HAP-1 (cell line): ENCODE measurements at regions not wholly inside any gene's neighbourhood (a gene's known extent, or its start where the extent isn't known, plus 50 kb on each side); places are given as distances from the start of the nearest gene placed in this dataset.

Source experiments
- DNase-seq, 2 experiments: peaks; one replicate each; pipeline ENCODE4 v3.0.0-alpha.2; 2016 to 2020; ENCODE audit warnings: low spot score in 2 of 2
- H3K27me3 ChIP-seq: fragments of 250-450 bp; sonication (Bioruptor Pico); 2 replicates; pipeline ENCODE4 v1.5.1; 2020; ENCODE audit warnings: low read depth, mild to moderate bottlenecking, moderate library complexity
- H3K36me3 ChIP-seq: fragments of 250-450 bp; sonication (Bioruptor Pico); replicated peaks from 2 replicates; pipeline ENCODE4 v1.5.1; 2020; ENCODE audit warnings: mild to moderate bottlenecking
- H3K4me1 ChIP-seq: fragments of 250-450 bp; sonication (Bioruptor Pico); 2 replicates; pipeline ENCODE4 v1.5.1; 2020; ENCODE audit warnings: mild to moderate bottlenecking
- H3K4me3 ChIP-seq: fragments of 250-450 bp; sonication (Bioruptor Pico); 2 replicates; pipeline ENCODE4 v1.5.1; 2020; ENCODE audit warnings: mild to moderate bottlenecking, moderate library complexity
- H3K9me3 ChIP-seq: fragments of 250-450 bp; sonication (Bioruptor Pico); 2 replicates; pipeline ENCODE4 v1.5.1; 2020; ENCODE audit warnings: mild to moderate bottlenecking, moderate library complexity
- in situ Hi-C: fragments of 300-500 bp; cut with MboI; formaldehyde crosslinking; loops from 3 replicates; pipeline ENCODE4 v1.14.3; 2020; ENCODE audit warnings: low sequenced_read_pairs, inconsistent platforms, mixed read lengths

GRCh38 chr12:111233786-111234185 lies 135.1 kb downstream of the PHETA1 start:
- Histone ChIP-seq H3K4me1 (no peaks in the 10 kb centered on the region), H3K27me3 (0 out of 2 replicates have a peak, but pooled peaks cover 4% of the 10 kb centered on the region), H3K4me3 (no peak overlapping the region), H3K9me3 (no peaks in the 10 kb centered on the region), H3K36me3 (no peaks in the 10 kb centered on the region)
- DNase-seq, result no peak
- in situ Hi-C loops, result no loop called here

- no peaks in the 10 kb centered on the region for H3K36me3 ChIP-seq
- no peak for DNase-seq
- H3K4me1 ChIP-seq, result no peaks in the 10 kb centered on the region
- H3K4me3 ChIP-seq, result no peak overlapping the region
- no peaks in the 10 kb centered on the region for H3K9me3 ChIP-seq
- in situ Hi-C loops, result no loop called here
- H3K27me3 ChIP-seq, result 0 out of 2 replicates have a peak, but pooled peaks cover 4% of the 10 kb centered on the region
Measured at GRCh38 chr12:111230649-111231048, 138.2 kb downstream of the PHETA1 start.

DNA sequence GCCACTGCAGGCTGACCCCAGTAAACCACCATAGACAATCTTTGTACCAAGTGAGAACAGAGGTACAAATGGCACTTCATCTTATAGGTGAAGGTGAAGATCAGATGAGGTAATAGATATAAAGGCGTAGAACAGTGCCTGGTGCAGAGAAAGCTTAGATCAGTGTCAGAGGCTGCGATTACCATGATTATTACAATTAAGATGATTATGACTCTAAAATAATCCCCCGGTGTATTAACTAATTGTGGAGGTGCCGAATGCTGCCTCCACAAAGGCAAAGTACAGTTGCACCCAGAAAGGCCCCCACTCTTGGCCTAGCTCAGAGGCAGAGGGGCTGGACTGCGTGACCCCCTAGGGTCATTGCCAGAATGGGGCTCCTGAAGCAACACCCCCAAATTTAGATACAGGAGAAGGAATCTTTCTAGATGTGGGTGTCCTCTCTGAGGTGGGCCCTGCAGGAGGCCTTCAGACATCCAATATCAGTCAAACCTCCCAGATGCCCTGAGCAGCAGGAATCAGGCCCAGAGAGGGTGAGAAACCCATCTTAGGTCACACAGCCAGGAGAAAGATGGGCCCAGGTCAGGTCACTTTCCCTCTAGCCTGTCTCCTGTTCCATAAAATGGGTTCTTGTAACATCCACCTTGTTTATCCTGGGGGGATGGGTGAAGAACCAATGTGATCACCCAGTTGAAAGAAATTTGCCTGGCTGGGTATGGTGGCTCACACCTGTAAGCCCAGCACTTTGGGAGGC lies 139.8 kb downstream of the PHETA1 start:
- H3K36me3 ChIP-seq, result no peaks in the 10 kb centered on the region
- in situ Hi-C loops, result no loop called here
- H3K4me3 ChIP-seq, result no peak overlapping the region
- H3K4me1 ChIP-seq, result no peaks in the 10 kb centered on the region
- no peak for DNase-seq
- H3K9me3 ChIP-seq, result no peaks in the 10 kb centered on the region
- H3K27me3 ChIP-seq, result 0 out of 2 replicates have a peak, but pooled peaks cover 4% of the 10 kb centered on the region

DNA sequence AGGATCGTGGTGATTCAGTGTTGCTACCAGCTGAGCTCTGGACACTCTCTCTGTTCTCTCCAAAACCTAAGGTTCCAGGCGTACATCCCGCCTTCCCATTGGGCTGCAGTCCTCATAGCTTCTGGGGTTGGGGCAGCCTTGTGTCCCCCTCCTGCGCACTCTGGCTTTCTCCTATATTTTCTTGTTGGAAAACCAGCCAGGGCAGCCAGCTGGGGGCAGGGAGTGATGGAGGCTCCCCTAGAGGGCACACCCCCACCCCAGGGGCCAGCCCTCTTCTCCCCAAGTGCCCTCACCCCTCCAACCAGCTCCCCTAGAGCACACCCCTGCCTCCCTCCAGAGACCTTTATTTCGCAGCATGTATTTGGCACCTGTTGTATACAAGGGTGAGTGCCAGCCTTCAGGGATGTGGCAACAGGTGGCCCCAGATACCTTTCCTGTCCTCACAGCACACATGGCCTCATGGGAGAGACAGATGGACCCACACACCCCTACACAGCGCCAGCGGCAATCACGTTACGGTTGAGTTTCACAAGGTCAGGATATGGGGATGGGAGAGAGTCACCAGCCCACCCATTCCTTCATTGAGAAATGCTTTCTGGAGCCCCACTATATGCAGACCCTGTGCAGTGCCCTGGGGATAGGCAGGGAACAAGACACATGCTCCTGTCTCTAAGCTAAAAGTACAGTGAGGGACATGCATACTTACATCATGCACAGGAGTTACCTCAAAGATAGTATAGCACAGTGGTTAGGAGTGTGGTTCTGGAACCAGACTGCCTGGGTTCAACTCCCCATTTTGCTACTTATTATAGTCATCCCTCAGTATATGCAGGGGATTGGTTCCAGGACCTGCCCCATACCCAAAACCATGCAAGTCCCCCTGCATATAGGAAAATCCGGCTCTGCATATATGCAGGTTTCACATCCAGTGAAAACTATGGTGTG lies 141.1 kb downstream of the PHETA1 start:
- H3K36me3 ChIP-seq, result no peaks in the 10 kb centered on the region
- in situ Hi-C loops, result no loop called here
- no peak overlapping the region for H3K4me3 ChIP-seq
- no peaks in the 10 kb centered on the region for H3K9me3 ChIP-seq
- DNase-seq, result no peak
- no peaks in the 10 kb centered on the region for H3K4me1 ChIP-seq
- 0 out of 2 replicates have a peak, but pooled peaks cover 4% of the 10 kb centered on the region for H3K27me3 ChIP-seq

DNA sequence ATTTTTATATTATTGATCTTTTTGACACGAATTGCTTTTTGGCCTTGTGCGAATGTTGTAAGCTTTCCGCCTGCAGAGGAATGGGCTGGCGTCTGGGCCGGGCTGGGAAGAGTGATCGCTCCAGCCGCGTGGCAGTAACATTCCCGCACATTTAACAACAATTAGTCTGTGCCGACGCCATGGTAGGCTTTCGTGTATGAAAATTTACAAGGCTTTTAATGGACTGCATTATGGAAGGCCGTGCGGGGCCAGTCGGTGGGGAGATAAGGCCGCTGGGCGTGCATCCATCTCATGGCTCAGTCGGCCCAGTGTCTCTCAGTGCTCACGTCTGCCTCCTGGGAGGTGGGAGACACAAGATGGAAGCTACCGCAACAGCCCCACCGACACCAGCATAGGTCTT lies 142.2 kb downstream of the PHETA1 start:
- in situ Hi-C loops, result no loop called here
- Histone ChIP-seq H3K4me3 (no peak overlapping the region), H3K4me1 (no peaks in the 10 kb centered on the region), H3K36me3 (no peaks in the 10 kb centered on the region), H3K27me3 (0 out of 2 replicates have a peak, but pooled peaks cover 4% of the 10 kb centered on the region), H3K9me3 (no peaks in the 10 kb centered on the region)
- no peak for DNase-seq

DNA sequence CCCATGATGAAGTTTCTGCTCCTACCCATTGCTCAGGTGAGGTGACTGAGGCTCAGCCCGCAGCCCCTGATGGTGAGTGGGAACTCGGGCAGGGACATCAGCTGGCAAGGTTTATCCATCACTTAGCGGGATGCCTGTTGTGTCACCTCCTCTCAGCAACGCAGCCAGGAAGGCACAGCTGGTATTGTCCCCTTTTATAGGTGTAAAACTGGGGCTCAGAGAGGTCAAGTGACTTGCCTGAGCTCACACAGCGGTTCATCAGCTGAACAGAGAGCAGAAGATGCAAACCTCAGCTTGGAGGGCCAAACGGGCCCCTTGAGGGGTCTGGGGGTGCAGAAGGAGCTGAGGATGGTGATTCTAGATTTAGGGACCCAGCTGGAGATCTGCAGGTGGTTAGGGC lies 143.6 kb downstream of the PHETA1 start:
- in situ Hi-C loops, result no loop called here
- Histone ChIP-seq H3K4me3 (no peak overlapping the region), H3K36me3 (no peaks in the 10 kb centered on the region), H3K27me3 (no peaks in the 10 kb centered on the region), H3K9me3 (no peaks in the 10 kb centered on the region), H3K4me1 (no peaks in the 10 kb centered on the region)
- no peak for DNase-seq

DNA sequence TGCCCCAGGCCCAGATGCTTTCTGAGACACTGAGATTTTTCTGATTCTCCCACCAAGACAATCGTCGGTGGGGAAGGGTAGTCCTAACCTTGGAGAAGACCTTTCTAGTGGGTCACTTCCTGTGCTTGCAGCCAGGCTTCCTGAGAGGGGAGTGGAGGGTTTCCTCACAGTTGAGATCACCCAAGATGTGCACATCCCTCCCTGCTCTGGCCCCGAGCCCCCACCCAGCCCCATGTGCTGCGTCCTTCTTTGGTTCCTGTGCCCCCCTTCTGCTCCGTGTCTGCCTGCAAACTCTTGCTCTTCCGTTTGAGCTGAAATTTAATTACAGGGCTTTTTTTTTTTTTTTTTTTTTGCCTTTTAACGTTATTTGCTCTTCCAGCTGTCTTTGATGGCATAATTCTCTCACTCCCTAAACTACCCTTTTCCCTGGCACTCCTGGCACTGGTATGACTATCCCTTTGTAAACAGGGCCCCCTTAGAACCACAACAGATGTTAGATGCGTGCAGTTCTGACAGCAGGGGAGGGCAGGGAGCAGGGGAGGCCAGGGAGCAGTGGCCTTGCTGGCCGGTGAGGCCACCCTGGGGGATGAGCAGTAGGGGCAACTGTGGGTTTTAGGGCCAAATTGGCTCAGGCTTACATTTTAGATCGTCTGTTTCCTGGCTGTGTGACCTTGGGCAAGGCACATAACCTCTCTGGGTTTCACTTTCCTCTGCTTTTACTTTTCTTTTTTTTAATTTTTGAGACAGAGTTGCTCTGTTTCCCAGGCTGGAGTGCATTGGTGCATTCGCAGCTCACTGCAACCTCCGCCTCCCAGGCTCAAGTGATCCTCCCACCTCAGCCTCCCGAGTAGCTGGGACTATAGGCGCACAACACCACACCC lies 144.5 kb downstream of the PHETA1 start:
- no peaks in the 10 kb centered on the region for H3K27me3 ChIP-seq
- no peak overlapping the region for H3K4me3 ChIP-seq
- in situ Hi-C loops, result no loop called here
- H3K9me3 ChIP-seq, result no peaks in the 10 kb centered on the region
- DNase-seq, result no peak
- no peaks in the 10 kb centered on the region for H3K36me3 ChIP-seq
- H3K4me1 ChIP-seq, result no peaks in the 10 kb centered on the region

GRCh38 chr12:111222523-111222922 lies 146.4 kb downstream of the PHETA1 start:
- in situ Hi-C loops, result no loop called here
- H3K4me3 ChIP-seq, result no peak overlapping the region
- H3K4me1 ChIP-seq, result no peaks in the 10 kb centered on the region
- H3K36me3 ChIP-seq, result no peaks in the 10 kb centered on the region
- no peaks in the 10 kb centered on the region for H3K27me3 ChIP-seq
- no peak for DNase-seq
- no peaks in the 10 kb centered on the region for H3K9me3 ChIP-seq

DNA sequence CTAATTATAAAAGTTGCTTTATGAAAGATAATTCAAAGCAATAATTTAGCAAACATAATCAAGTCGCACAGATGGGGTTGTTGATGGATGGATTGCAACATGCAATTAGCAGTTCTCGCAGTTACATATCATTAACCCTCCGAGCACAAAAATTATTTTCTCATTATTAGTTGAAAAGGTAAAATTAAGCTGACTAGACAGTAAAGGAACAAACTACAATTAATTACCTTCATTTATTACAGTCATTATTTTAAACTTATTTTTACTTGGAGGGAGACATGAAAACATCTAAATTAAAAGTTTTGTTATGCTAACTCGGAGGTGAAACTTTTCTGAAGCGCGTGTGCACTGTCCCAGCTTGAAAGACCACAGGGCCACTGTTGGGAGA lies 146.9 kb downstream of the PHETA1 start:
- H3K4me1 ChIP-seq, result no peaks in the 10 kb centered on the region
- DNase-seq, result no peak
- no peaks in the 10 kb centered on the region for H3K9me3 ChIP-seq
- H3K36me3 ChIP-seq, result no peaks in the 10 kb centered on the region
- no peak overlapping the region for H3K4me3 ChIP-seq
- in situ Hi-C loops, result no loop called here
- H3K27me3 ChIP-seq, result no peaks in the 10 kb centered on the region

DNA sequence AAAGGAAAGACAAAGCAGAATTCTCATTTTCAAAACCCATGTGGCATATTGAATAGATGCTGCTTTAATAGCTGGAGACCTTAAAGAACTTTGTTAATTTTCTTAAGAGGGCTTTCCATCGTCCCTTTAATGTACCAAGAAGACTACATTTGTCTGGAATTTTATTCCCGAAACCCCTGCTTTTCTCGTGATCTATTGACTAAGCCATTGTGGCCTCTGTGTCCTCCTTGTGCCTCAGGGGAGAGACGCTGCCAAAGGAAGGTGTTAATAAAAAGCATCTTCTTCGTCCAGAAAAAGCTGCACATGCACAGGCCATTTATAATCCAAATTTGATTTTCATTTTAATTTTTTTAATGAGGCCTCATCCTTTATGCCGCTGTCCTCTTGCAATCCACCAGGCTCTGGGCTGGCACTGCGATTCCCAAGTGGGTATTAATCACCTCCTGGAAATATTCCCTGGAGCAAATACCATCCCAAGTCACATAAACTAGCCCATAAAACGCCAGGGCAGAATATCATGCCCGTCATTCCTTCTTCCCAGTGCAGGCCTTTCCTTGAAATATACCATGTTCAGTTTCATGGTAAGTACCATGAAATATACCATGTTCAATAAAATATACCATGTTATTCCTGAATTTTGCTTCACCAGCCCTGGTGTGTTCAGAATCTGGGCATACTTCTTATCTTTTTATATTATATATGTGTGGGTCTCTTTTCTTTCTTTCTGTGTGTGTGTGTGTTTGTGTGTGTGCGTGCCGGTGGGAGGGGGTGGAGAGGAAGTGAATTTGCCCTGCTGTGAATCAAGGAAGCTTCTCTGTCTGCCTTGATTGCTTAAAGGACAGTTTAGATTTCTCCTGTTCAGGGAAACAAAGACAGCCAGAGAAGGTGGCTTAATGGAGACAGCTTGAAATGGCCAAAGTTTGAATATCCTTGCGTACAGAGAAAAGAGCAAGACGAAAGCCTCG lies 147.6 kb downstream of the PHETA1 start:
- DNase-seq, result no peak
- in situ Hi-C loops, result no loop called here
- Histone ChIP-seq H3K27me3 (no peaks in the 10 kb centered on the region), H3K36me3 (no peaks in the 10 kb centered on the region), H3K4me3 (no peak overlapping the region), H3K9me3 (no peaks in the 10 kb centered on the region), H3K4me1 (no peaks in the 10 kb centered on the region)

DNA sequence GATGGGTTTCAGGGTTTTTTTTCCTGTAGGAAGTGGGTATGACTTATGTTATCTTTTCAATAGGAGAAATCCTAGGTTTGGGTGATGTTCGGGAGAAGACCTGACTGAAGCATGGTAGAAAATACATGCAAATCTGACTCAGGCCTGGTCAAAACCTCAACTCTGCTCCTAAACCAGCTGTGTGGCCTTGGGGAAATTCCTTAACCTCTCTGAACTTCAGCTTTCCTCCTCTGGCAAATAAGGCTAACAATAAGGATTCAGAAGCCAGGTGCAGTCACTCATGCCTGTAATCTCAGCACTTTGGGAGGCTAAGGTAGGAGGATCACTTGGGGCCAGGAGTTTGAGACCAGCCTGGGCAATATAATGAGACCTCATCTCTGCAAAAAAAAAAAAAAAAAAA lies 148.5 kb downstream of the PHETA1 start:
- H3K4me1 ChIP-seq, result no peaks in the 10 kb centered on the region
- in situ Hi-C loops, result no loop called here
- DNase-seq, result no peak
- H3K36me3 ChIP-seq, result no peaks in the 10 kb centered on the region
- no peak overlapping the region for H3K4me3 ChIP-seq
- no peaks in the 10 kb centered on the region for H3K9me3 ChIP-seq
- no peaks in the 10 kb centered on the region for H3K27me3 ChIP-seq

GRCh38 chr12:111219440-111219839 lies 149.5 kb downstream of the PHETA1 start:
- Histone ChIP-seq H3K9me3 (no peaks in the 10 kb centered on the region), H3K4me3 (no peak overlapping the region), H3K4me1 (no peaks in the 10 kb centered on the region), H3K36me3 (no peaks in the 10 kb centered on the region), H3K27me3 (no peaks in the 10 kb centered on the region)
- no peak for DNase-seq
- in situ Hi-C loops, result no loop called here
